H9 (cell line): ENCODE measurements at regions not wholly inside any gene's neighbourhood (a gene's known extent, or its start where the extent isn't known, plus 50 kb on each side); places are given as distances from the start of the nearest gene placed in this dataset.

ENCODE experiments used
- DNase-seq: peaks from one replicate; pipeline ENCODE4 v3.0.0-alpha.2; 2017
- H2AFZ ChIP-seq: one replicate; pipeline ENCODE4 v1.6.1; 2013; ENCODE audit warnings: mild to moderate bottlenecking, low read length, control low read depth, moderate library complexity
- H2AK5ac ChIP-seq: 2 replicates; pipeline ENCODE4 v1.6.1; 2013; ENCODE audit warnings: low read length, control low read depth, mixed read lengths; ENCODE audit not compliant: insufficient read length
- H2BK120ac ChIP-seq: one replicate; pipeline ENCODE4 v1.6.1; 2013; ENCODE audit warnings: low read depth, mild to moderate bottlenecking, low read length, control low read depth, inconsistent platforms; ENCODE audit not compliant: poor library complexity, severe bottlenecking
- H2BK12ac ChIP-seq: 2 replicates; pipeline ENCODE4 v1.6.1; 2013; ENCODE audit warnings: low read length, control low read depth, mixed read lengths, low read depth; ENCODE audit not compliant: insufficient read length
- H2BK15ac ChIP-seq: 2 replicates; pipeline ENCODE4 v1.6.1; 2013; ENCODE audit warnings: low read depth, low read length, control low read depth
- H2BK20ac ChIP-seq: one replicate; pipeline ENCODE4 v1.6.1; 2013; ENCODE audit warnings: low read depth, mild to moderate bottlenecking, low read length, control low read depth, inconsistent platforms; ENCODE audit not compliant: poor library complexity, severe bottlenecking
- H2BK5ac ChIP-seq: 2 replicates; pipeline ENCODE4 v1.6.1; 2013; ENCODE audit warnings: low read length, control low read depth, mixed read lengths; ENCODE audit not compliant: insufficient read length
- H3K14ac ChIP-seq: 2 replicates; pipeline ENCODE4 v1.6.1; 2013; ENCODE audit warnings: low read length, control low read depth; ENCODE audit not compliant: insufficient read depth
- H3K18ac ChIP-seq: 2 replicates; pipeline ENCODE4 v1.6.1; 2013; ENCODE audit warnings: low read depth, mild to moderate bottlenecking, mixed read lengths, low read length, control low read depth; ENCODE audit not compliant: insufficient read length
- H3K23ac ChIP-seq: 2 replicates; pipeline ENCODE4 v1.6.1; 2013; ENCODE audit warnings: low read length, control low read depth, mixed read lengths, low read depth; ENCODE audit not compliant: insufficient read length
- H3K23me2 ChIP-seq: 2 replicates; pipeline ENCODE4 v1.6.1; 2013; ENCODE audit warnings: low read depth, mild to moderate bottlenecking, mixed read lengths, low read length, control low read depth; ENCODE audit not compliant: insufficient read length, poor library complexity, severe bottlenecking
- H3K27ac ChIP-seq: 2 replicates; pipeline ENCODE4 v1.5.1; 2013; ENCODE audit warnings: low read length, control low read depth, mixed read lengths, low read depth; ENCODE audit not compliant: insufficient read length
- H3K27me3 ChIP-seq: 2 replicates; pipeline ENCODE4 v1.6.1; 2013; ENCODE audit warnings: low read length, control low read depth, inconsistent platforms; ENCODE audit not compliant: insufficient read depth
- H3K4ac ChIP-seq: 2 replicates; pipeline ENCODE4 v1.6.1; 2013; ENCODE audit warnings: low read depth, mild to moderate bottlenecking, control low read depth, inconsistent platforms, low read length, moderate library complexity
- H3K4me1 ChIP-seq: 2 replicates; pipeline ENCODE4 v1.6.1; 2013; ENCODE audit warnings: low read length, control low read depth, inconsistent platforms; ENCODE audit not compliant: insufficient read depth
- H3K4me2 ChIP-seq: 2 replicates; pipeline ENCODE4 v1.6.1; 2013; ENCODE audit warnings: low read length, control low read depth, mixed read lengths; ENCODE audit not compliant: insufficient read length, insufficient read depth
- H3K56ac ChIP-seq: 2 replicates; pipeline ENCODE4 v1.6.1; 2013; ENCODE audit warnings: low read depth, mild to moderate bottlenecking, mixed read lengths, low read length, control low read depth; ENCODE audit not compliant: insufficient read length
- H3K79me1 ChIP-seq: 2 replicates; pipeline ENCODE4 v1.6.1; 2013; ENCODE audit warnings: low read depth, mild to moderate bottlenecking, moderate library complexity, low read length, control low read depth, inconsistent platforms; ENCODE audit not compliant: insufficient read depth, poor library complexity, severe bottlenecking
- H3K79me2 ChIP-seq: 2 replicates; pipeline ENCODE4 v1.6.1; 2013; ENCODE audit warnings: low read length, control low read depth, inconsistent platforms; ENCODE audit not compliant: insufficient read depth
- H3K9ac ChIP-seq: 2 replicates; pipeline ENCODE4 v1.6.1; 2013; ENCODE audit warnings: low read length, control low read depth, mixed read lengths; ENCODE audit not compliant: insufficient read length; ENCODE audit errors: extremely low read depth
- H3K9me3 ChIP-seq: one replicate; pipeline ENCODE4 v1.6.1; 2013; ENCODE audit warnings: low read depth, low read length, inconsistent platforms; ENCODE audit not compliant: control insufficient read depth
- H3T11ph ChIP-seq: one replicate; pipeline ENCODE4 v1.6.1; 2013; ENCODE audit warnings: mild to moderate bottlenecking, low read length, control low read depth, inconsistent platforms
- H4K20me1 ChIP-seq: one replicate; pipeline ENCODE4 v1.6.1; 2013; ENCODE audit not compliant: control insufficient read depth, insufficient read length, insufficient read depth
- H4K5ac ChIP-seq: 2 replicates; pipeline ENCODE4 v1.6.1; 2013; ENCODE audit warnings: low read depth, mild to moderate bottlenecking, mixed read lengths, low read length, control low read depth; ENCODE audit not compliant: insufficient read length
- H4K8ac ChIP-seq: replicated peaks from 2 replicates; pipeline ENCODE4 v1.6.1; 2013; ENCODE audit warnings: low read length, control low read depth, mixed read lengths, low read depth; ENCODE audit not compliant: insufficient read length
- H4K91ac ChIP-seq: 2 replicates; pipeline ENCODE4 v1.6.1; 2013; ENCODE audit warnings: low read depth, mild to moderate bottlenecking, moderate library complexity, mixed read lengths, low read length, control low read depth; ENCODE audit not compliant: insufficient read length
- H3K27ac Mint-ChIP-seq, 3 experiments: 2 replicates in 2 of 3; 3 replicates in 1 of 3; pipeline ENCODE4 v1.8.0; 2020 to 2021; ENCODE audit warnings: mixed read lengths in 3 of 3, mild to moderate bottlenecking in 1 of 3, moderate library complexity in 1 of 3
- H3K27me3 Mint-ChIP-seq: 2 replicates; pipeline ENCODE4 v1.8.0; 2021; ENCODE audit warnings: low read depth, mild to moderate bottlenecking, moderate library complexity, mixed read lengths
- H3K36me3 Mint-ChIP-seq, 3 experiments: 2 replicates in 2 of 3; 3 replicates in 1 of 3; pipeline ENCODE4 v1.8.0; 2020 to 2021; ENCODE audit warnings: low read depth in 3 of 3, mixed read lengths in 3 of 3; ENCODE audit not compliant: insufficient read depth in 1 of 3
- H3K4me1 Mint-ChIP-seq, 2 experiments: 2 replicates each; pipeline ENCODE4 v1.8.0; 2020; ENCODE audit warnings: mixed read lengths in 2 of 2
- H3K4me3 Mint-ChIP-seq, 2 experiments: 2 replicates in 1 of 2; 3 replicates in 1 of 2; pipeline ENCODE4 v1.8.0; 2020 to 2021; ENCODE audit warnings: mild to moderate bottlenecking in 2 of 2, mixed read lengths in 2 of 2, moderate library complexity in 1 of 2
- H3K9me3 Mint-ChIP-seq, 2 experiments: 2 replicates in 1 of 2; 3 replicates in 1 of 2; pipeline ENCODE4 v1.8.0; 2020; ENCODE audit warnings: mild to moderate bottlenecking in 2 of 2, mixed read lengths in 2 of 2, moderate library complexity in 1 of 2
- WGBS: extraction: QIAGEN DNeasy Blood & Tissue Kit; methylation state at CpG from one replicate; pipeline ENCODE4 v1.1.7; 2013; ENCODE audit warnings: missing lambda C conversion rate, low lambda C conversion rate, mixed read lengths; ENCODE audit not compliant: insufficient read length; ENCODE audit errors: extremely low coverage; 5-methylcytosine and 5-hydroxymethylcytosine counted together
- TF ChIP-seq, protein P1 (sequence below): fragments of 200-600 bp; sonication (generic); conservative IDR thresholded peaks from 3 replicates; pipeline ENCODE4 v1.8.0; 2021; ENCODE audit warnings: antibody characterized with exemption, mild to moderate bottlenecking

GRCh38 chr10:65041307-65041706 lies 1520.1 kb downstream of the REEP3 start:
- no peak overlapping the region for H3T11ph ChIP-seq
- no peak overlapping the region for H3K56ac ChIP-seq
- H3K9me3 Mint-ChIP-seq: peaks cover 9 to 24% of the 10 kb centered on the region in 2 experiments; a peak in 4 of 5 replicates
- H3K79me2 ChIP-seq: no peaks in the 10 kb centered on the region
- no peaks in the 10 kb centered on the region for H3K23me2 ChIP-seq
- no peaks in the 10 kb centered on the region for H3K27me3 Mint-ChIP-seq
- H4K20me1 ChIP-seq: no peaks in the 10 kb centered on the region
- no peak overlapping the region for H4K5ac ChIP-seq
- no peak overlapping the region for H2BK20ac ChIP-seq
- no peaks in the 10 kb centered on the region for H3K27me3 ChIP-seq
- H2AK5ac ChIP-seq: no peak overlapping the region
- no peak overlapping the region for H3K9ac ChIP-seq
- no peak overlapping the region for H3K18ac ChIP-seq
- H3K4me1 ChIP-seq: no peaks in the 10 kb centered on the region
- no peak overlapping the region for H3K14ac ChIP-seq
- no peak overlapping the region for H4K91ac ChIP-seq
- no peak overlapping the region for H2AFZ ChIP-seq
- no peaks in the 10 kb centered on the region for H3K4me1 Mint-ChIP-seq
- no CpG with 5 or more reads among the region's 1 CpG for WGBS
- DNase-seq: no peak
- H3K4me3 Mint-ChIP-seq: no peak overlapping the region
- no peaks in the 10 kb centered on the region for H3K9me3 ChIP-seq
- H3K36me3 Mint-ChIP-seq: peaks cover 1 to 11% (median 2%) of the 10 kb centered on the region in 3 experiments; a peak in 2 of 7 replicates
- no peak overlapping the region for H2BK5ac ChIP-seq
- TF ChIP-seq, protein P1, sequence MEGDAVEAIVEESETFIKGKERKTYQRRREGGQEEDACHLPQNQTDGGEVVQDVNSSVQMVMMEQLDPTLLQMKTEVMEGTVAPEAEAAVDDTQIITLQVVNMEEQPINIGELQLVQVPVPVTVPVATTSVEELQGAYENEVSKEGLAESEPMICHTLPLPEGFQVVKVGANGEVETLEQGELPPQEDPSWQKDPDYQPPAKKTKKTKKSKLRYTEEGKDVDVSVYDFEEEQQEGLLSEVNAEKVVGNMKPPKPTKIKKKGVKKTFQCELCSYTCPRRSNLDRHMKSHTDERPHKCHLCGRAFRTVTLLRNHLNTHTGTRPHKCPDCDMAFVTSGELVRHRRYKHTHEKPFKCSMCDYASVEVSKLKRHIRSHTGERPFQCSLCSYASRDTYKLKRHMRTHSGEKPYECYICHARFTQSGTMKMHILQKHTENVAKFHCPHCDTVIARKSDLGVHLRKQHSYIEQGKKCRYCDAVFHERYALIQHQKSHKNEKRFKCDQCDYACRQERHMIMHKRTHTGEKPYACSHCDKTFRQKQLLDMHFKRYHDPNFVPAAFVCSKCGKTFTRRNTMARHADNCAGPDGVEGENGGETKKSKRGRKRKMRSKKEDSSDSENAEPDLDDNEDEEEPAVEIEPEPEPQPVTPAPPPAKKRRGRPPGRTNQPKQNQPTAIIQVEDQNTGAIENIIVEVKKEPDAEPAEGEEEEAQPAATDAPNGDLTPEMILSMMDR: no peak
- H3K4ac ChIP-seq: no peak overlapping the region
- H2BK120ac ChIP-seq: no peak overlapping the region
- no peak overlapping the region for H4K8ac ChIP-seq
- H3K79me1 ChIP-seq: no peaks in the 10 kb centered on the region
- no peak overlapping the region for H3K27ac Mint-ChIP-seq
- H2BK15ac ChIP-seq: no peak overlapping the region
- no peak overlapping the region for H3K4me2 ChIP-seq
- H3K27ac ChIP-seq: no peak overlapping the region
- H2BK12ac ChIP-seq: no peak overlapping the region
- no peak overlapping the region for H3K23ac ChIP-seq
